Astrocyte (in vitro differentiated cells and primary cell): ENCODE measurements at regions not wholly inside any gene's neighbourhood (a gene's known extent, or its start where the extent isn't known, plus 50 kb on each side); places are given as distances from the start of the nearest gene placed in this dataset.
A peak's percentile ranks its signal among the peaks of the same experiment; 100 is the strongest.

Experiments used
- DNase-seq: peaks from one replicate; pipeline ENCODE4 v3.0.0-alpha.2; 2010; ENCODE audit warnings: low read depth
- FAIRE-seq: peaks from 2 replicates; lab custom pipeline; 2011; peaks lifted over from hg19 to GRCh38; lab: Jason Lieb, UNC
- H2AFZ ChIP-seq: 2 replicates; pipeline ENCODE4 v1.6.0; 2012; ENCODE audit warnings: low read depth, low read length, inconsistent platforms
- H3K27ac ChIP-seq: 2 replicates; pipeline ENCODE4 v1.5.1; 2011; ENCODE audit warnings: low read depth, low read length, inconsistent platforms
- H3K27me3 ChIP-seq: 2 replicates; pipeline ENCODE4 v1.6.0; 2011; ENCODE audit warnings: low read length, inconsistent platforms; ENCODE audit not compliant: insufficient read depth
- H3K36me3 ChIP-seq: 2 replicates; pipeline ENCODE4 v1.5.1; 2011; ENCODE audit warnings: low read length, inconsistent platforms; ENCODE audit not compliant: insufficient read depth
- H3K4me1 ChIP-seq: 2 replicates; pipeline ENCODE4 v1.5.1; 2011; ENCODE audit warnings: low read length, inconsistent platforms; ENCODE audit not compliant: insufficient read depth
- H3K4me2 ChIP-seq: 2 replicates; pipeline ENCODE4 v1.6.0; 2012; ENCODE audit warnings: low read length, inconsistent platforms
- H3K4me3 ChIP-seq: 2 replicates; pipeline ENCODE4 v1.5.1; 2011; ENCODE audit warnings: low read depth, mild to moderate bottlenecking, low read length, inconsistent platforms; ENCODE audit not compliant: insufficient read depth
- H3K79me2 ChIP-seq: 2 replicates; pipeline ENCODE4 v1.6.0; 2012; ENCODE audit warnings: mild to moderate bottlenecking, low read length, inconsistent platforms; ENCODE audit not compliant: insufficient read depth
- H3K9ac ChIP-seq: 2 replicates; pipeline ENCODE4 v1.6.0; 2012; ENCODE audit warnings: mild to moderate bottlenecking, low read length, inconsistent platforms
- H3K9me3 ChIP-seq: 2 replicates; pipeline ENCODE4 v1.5.1; 2012; ENCODE audit warnings: low read depth, mild to moderate bottlenecking, low read length, inconsistent platforms; ENCODE audit not compliant: insufficient read depth
- H4K20me1 ChIP-seq: 2 replicates; pipeline ENCODE4 v1.6.0; 2012; ENCODE audit warnings: low read length, inconsistent platforms; ENCODE audit not compliant: insufficient read depth
- H3K27ac Mint-ChIP-seq: one replicate; pipeline ENCODE4 v1.8.0; 2021; ENCODE audit warnings: mild to moderate bottlenecking, mixed read lengths; ENCODE audit not compliant: unreplicated experiment
- H3K27me3 Mint-ChIP-seq: one replicate; pipeline ENCODE4 v1.8.0; 2021; ENCODE audit warnings: low read depth, mixed read lengths; ENCODE audit not compliant: unreplicated experiment
- H3K36me3 Mint-ChIP-seq: one replicate; pipeline ENCODE4 v1.8.0; 2021; ENCODE audit warnings: low read depth, mixed read lengths; ENCODE audit not compliant: unreplicated experiment
- H3K4me1 Mint-ChIP-seq: one replicate; pipeline ENCODE4 v1.8.0; 2021; ENCODE audit warnings: low read depth, mixed read lengths; ENCODE audit not compliant: unreplicated experiment
- H3K4me3 Mint-ChIP-seq: one replicate; pipeline ENCODE4 v1.8.0; 2021; ENCODE audit warnings: mild to moderate bottlenecking, moderate library complexity, mixed read lengths; ENCODE audit not compliant: unreplicated experiment
- H3K9me3 Mint-ChIP-seq: one replicate; pipeline ENCODE4 v1.8.0; 2021; ENCODE audit warnings: mild to moderate bottlenecking, mixed read lengths; ENCODE audit not compliant: unreplicated experiment
- CTCF ChIP-seq: IDR thresholded peaks from 2 replicates; pipeline ENCODE4 v1.5.1; 2011; ENCODE audit warnings: low read depth, mild to moderate bottlenecking, inconsistent platforms, low read length, moderate library complexity; ENCODE audit not compliant: insufficient read depth
- EZH2 ChIP-seq: IDR thresholded peaks from 2 replicates; pipeline ENCODE4 v1.6.1; 2012; ENCODE audit warnings: mild to moderate bottlenecking, low read length, inconsistent platforms; ENCODE audit not compliant: insufficient read depth

GRCh38 chr5:173434270-173434669, 106.1 kb upstream of the STC2 start:
- Mint-ChIP-seq H3K36me3 (peaks cover 3% of the 10 kb centered on the region), H3K9me3 (peaks cover 11% of the 10 kb centered on the region), H3K4me1 (peaks cover 8% of the 10 kb centered on the region), H3K4me3 (no peak overlapping the region), H3K27ac (no peak overlapping the region), H3K27me3 (peaks cover 19% of the 10 kb centered on the region)
- TF ChIP-seq EZH2 (no peak), CTCF (no peak)
- H3K4me2 ChIP-seq, result no peak overlapping the region
- H3K27me3 ChIP-seq, result no peaks in the 10 kb centered on the region
- H3K9ac ChIP-seq, result no peak overlapping the region
- no peaks in the 10 kb centered on the region for H3K79me2 ChIP-seq
- no peaks in the 10 kb centered on the region for H3K9me3 ChIP-seq
- DNase-seq (no peak), FAIRE-seq (no peak)
- no peak overlapping the region for H2AFZ ChIP-seq
- peaks cover 7% of the 10 kb centered on the region for H3K4me1 ChIP-seq
- no peaks in the 10 kb centered on the region for H3K36me3 ChIP-seq
- no peak overlapping the region for H3K4me3 ChIP-seq
- H3K27ac ChIP-seq, result no peak overlapping the region
- no peaks in the 10 kb centered on the region for H4K20me1 ChIP-seq

GRCh38 chr5:173430394-173430793, 102.2 kb upstream of the STC2 start:
- Mint-ChIP-seq H3K27ac (no peak overlapping the region), H3K4me1 (peaks cover 8% of the 10 kb centered on the region), H3K9me3 (peaks cover 8% of the 10 kb centered on the region), H3K27me3 (peaks cover 12% of the 10 kb centered on the region), H3K36me3 (peaks cover 3% of the 10 kb centered on the region), H3K4me3 (no peak overlapping the region)
- FAIRE-seq (no peak), DNase-seq (no peak)
- Histone ChIP-seq H3K27me3 (no peaks in the 10 kb centered on the region), H3K4me3 (no peak overlapping the region), H3K4me2 (no peak overlapping the region), H3K9me3 (no peaks in the 10 kb centered on the region), H3K79me2 (no peaks in the 10 kb centered on the region), H3K27ac (no peak overlapping the region), H4K20me1 (no peaks in the 10 kb centered on the region), H3K9ac (no peak overlapping the region), H2AFZ (no peak overlapping the region), H3K4me1 (peaks cover 7% of the 10 kb centered on the region), H3K36me3 (no peaks in the 10 kb centered on the region)
- TF ChIP-seq CTCF, result no peak
- TF ChIP-seq EZH2, result no peak

- Mint-ChIP-seq H3K4me3 (no peak overlapping the region), H3K9me3 (peaks cover 10% of the 10 kb centered on the region), H3K4me1 (peaks cover 8% of the 10 kb centered on the region), H3K36me3 (peaks cover 3% of the 10 kb centered on the region), H3K27me3 (peaks cover 12% of the 10 kb centered on the region), H3K27ac (no peak overlapping the region)
- Histone ChIP-seq H3K36me3 (no peaks in the 10 kb centered on the region), H3K4me1 (peaks cover 7% of the 10 kb centered on the region), H3K4me3 (no peak overlapping the region), H3K27ac (no peak overlapping the region), H3K4me2 (peak overlapping the region; percentile 64), H3K9ac (peak overlapping the region; percentile 2), H3K79me2 (no peaks in the 10 kb centered on the region), H4K20me1 (no peaks in the 10 kb centered on the region), H3K9me3 (no peaks in the 10 kb centered on the region), H2AFZ (peak overlapping the region; percentile 44), H3K27me3 (no peaks in the 10 kb centered on the region)
- FAIRE-seq (no peak), DNase-seq (peak; percentile 48)
- TF ChIP-seq EZH2 (no peak), CTCF (no peak)
Measured at GRCh38 chr5:173429489-173430150, 101.4 kb upstream of the STC2 start.
